Stimulated activated CD4-positive, alpha-beta T cell treated with anti-CD3 and anti-CD28 coated beads, Interleukin-4, amount 100 ng/mL, for 4 hours (primary cell): ENCODE measurements at regions not wholly inside any gene's neighbourhood (a gene's known extent, or its start where the extent isn't known, plus 50 kb on each side); places are given as distances from the start of the nearest gene placed in this dataset.
"Not testable (repeated sequence)": the region's sequence is repeated elsewhere in the genome, so short reads cannot be mapped to it uniquely, and the experiment has no call there.

ENCODE experiments used
- DNase-seq, 2 experiments: peaks; one replicate each; pipeline ENCODE4 v3.0.0-alpha.2; 2020

DNA sequence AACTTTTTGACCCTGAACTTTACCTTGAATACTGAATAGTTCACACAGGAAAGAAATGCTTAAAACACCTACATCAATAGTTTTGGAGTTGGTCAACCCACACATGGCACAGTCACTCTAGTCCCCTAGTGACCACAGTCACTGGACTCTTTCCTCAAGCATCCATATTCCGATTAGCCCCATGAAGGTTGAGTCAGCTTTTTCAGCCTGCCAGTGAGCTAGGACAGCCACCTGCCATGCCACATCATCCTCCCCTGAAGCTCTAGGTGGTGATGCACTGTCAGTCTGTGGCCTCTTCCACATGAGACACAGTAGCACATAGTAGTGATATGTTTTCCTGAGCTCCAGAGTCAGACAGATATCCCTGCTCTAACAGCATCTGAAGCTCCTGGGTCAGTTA lies 537.2 kb downstream of the XPNPEP1 start:
- no peak for DNase-seq

DNA sequence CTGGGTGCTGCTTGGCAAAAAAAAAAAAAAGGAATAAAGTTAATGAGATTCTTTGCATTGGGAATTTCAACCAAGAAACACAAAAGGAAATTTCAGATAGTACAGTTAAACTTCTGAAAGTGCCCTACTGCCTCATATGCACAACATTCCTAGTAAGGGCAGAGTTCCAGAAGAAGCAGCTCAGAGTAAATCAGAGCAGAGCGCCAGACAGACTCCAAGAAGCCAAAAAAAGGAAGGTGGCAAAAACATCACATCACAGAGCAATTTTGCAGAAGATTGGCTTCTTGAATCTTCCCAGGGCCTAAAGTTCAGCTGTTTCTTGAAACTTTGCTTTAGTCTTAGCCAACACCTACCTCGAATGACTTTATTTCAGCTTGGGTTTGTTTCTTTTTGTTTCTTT lies 544.1 kb downstream of the XPNPEP1 start:
- no peak for DNase-seq

DNA sequence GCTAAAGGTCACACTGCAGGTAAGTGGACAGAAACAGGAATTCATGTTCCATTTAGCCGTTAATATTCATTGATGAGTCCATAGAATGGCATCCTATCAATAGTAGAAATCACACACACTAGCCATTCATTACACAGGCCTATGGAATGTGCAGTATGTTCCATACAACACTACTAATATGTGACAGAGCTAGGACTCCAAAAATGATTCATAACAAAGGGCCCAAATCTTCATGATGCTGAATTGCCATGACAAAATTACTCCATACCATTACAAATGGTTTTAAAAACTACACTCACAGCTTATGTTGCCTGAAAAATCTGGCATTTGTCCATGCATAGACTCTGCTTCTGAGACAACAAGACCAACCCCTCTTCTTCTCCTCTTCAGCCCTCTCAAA lies 549.1 kb downstream of the XPNPEP1 start:
- DNase-seq, result no peak

DNA sequence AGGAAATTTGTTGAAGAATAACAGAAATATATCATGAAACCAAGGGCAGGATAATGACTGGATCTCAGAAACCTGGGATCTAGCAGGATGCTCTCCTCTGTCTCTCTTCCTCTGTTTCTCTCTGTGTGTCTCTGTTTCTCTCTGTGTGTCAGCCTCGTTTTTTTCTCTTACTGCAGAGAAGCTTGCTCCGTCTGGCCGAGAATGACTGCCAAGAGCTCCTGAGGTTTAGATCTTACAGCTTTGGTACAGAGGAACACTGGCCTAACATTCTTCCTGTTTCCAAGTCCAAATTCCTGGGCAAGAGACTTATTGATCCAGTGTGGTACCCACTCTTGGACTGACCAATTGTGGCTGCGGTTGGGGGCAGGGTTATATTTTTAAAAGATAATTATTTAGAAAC lies 564.0 kb downstream of the XPNPEP1 start:
- no peak for DNase-seq

GRCh38 chr10:109358325-109358724 lies 565.0 kb downstream of the XPNPEP1 start:
- DNase-seq, result no peak

- no peak for DNase-seq
These were observed 575.0 kb downstream of the XPNPEP1 start for GRCh38 chr10:109348324-109348723.

GRCh38 chr10:109343293-109343692 lies 580.0 kb downstream of the XPNPEP1 start:
- no peak for DNase-seq

- DNase-seq, result no peak
These were observed 581.3 kb downstream of the XPNPEP1 start for GRCh38 chr10:109341986-109342385.

- DNase-seq, result no peak
These were observed 595.3 kb downstream of the XPNPEP1 start for GRCh38 chr10:109328001-109328400.

DNA sequence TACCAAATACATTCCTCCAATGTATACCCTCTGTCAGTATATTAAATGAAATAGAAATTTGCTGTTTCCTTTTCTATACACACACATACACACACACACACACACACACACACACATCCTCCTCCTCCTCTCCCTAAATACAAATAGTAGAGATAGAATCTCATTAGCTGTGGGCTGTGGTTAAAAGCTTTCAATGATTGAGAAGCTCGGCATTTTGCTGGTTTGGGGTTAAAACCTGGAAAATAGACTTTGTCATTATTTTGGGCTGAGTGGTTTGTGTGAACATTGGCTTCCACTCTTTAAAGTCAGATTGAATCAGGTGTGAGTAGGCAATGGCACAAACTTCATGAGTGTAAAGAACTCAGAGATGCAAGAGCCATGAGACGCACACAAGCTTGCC lies 596.0 kb downstream of the XPNPEP1 start:
- no peak for DNase-seq

DNA sequence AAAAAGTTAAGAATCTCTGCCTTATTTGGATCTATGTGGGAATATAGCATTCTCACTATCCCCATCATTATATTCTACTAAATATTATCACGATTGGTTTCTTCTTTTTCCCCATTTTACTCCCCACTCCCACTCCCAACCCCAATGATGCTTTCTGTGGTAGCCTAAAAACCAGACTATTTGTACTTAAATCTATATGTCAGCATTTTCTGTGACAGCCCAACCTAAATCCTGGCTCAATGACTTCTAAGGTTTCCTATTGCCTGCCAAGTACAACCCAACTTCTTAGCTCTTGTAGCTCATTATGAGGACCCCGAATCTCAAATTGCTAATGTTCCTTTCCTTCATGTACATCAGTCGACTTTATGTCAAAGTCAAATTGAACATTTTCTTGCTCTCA lies 598.6 kb downstream of the XPNPEP1 start:
- DNase-seq, result no peak

- DNase-seq, result no peak
These were observed 605.5 kb downstream of the XPNPEP1 start for GRCh38 chr10:109317746-109318366.

DNA sequence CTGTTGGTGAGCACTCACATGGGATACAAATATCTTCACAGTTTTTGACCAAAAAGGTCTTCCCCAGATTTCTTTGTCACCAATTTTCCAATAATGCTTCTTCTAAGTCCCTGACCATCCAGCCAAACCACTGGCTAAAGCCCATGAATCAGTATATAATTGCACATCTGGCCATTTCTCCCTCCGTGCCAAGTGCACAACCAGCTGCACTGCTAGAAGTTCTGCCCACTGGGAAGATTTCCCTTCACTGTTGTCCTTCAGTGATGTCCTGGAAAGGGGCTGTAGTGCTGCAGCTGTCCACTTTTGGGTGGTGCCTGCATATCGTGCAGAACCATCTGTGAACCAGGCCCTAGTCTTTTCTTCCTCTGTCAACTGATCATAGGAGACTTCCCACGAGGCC lies 609.3 kb downstream of the XPNPEP1 start:
- DNase-seq, result not testable (repeated sequence)

DNA sequence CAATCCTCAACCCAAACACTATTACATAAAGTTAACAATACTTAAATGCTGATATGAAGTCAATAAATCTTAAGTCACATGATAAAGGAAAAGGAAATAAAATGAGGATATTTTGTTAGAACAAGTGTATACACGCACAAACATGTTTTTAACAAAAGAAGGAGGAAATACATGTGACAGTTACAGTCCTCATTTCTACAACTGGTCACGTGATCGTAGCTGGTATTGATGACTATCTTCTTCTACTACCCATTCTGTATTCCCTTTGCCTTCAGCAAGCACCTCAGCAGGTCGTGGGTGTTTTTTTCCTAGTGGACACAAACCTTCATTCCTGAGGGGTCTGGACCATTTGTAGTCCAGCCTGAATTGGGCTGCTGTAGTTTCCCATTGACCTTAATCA lies 610.8 kb downstream of the XPNPEP1 start:
- DNase-seq, result not testable (repeated sequence)

GRCh38 chr10:109308971-109309370 lies 614.3 kb downstream of the XPNPEP1 start:
- no peak for DNase-seq

DNA sequence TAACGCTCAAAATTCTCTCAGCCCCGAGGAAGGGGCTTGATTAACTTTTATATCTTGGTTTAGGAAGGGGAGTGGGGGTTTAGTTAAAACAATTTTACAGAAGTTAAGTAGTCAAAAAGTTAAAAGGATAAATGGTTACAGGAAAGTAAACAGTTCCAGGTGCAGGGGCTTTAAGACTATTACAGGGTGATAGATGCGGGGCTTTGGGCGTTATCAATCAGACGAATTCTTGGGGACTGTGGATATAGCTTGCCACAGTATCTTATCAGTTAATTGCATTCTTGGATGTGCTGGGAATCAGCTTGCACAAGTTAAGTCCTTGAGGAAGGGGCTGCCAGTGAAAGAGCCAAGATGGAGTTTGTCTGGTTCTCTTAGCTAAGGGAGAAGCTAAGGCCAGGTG lies 616.2 kb downstream of the XPNPEP1 start:
- DNase-seq, result not testable (repeated sequence)

DNA sequence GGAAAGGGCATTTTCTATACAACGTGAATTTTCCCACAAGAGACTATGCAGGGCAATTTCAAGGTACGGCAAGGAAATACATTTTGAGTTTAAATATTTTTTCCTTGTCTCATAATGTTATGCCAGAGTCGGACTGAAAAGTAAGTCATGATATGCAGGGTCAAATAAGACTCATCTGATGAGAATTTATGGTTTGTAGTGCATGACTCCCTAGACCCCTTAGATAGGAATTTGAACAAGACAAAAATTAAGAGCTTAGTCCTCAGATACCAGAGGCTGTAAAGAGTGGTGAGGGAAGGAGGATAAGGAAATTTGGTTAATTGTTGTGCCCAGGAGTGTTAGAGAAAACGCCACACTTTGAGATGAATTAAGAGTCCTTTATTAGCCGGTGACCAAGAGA lies 616.6 kb downstream of the XPNPEP1 start:
- DNase-seq, result no peak

- DNase-seq, result no peak
These were observed 635.5 kb downstream of the XPNPEP1 start for GRCh38 chr10:109287858-109288257.

GRCh38 chr10:109282510-109282909 lies 640.8 kb downstream of the XPNPEP1 start:
- no peak for DNase-seq

DNA sequence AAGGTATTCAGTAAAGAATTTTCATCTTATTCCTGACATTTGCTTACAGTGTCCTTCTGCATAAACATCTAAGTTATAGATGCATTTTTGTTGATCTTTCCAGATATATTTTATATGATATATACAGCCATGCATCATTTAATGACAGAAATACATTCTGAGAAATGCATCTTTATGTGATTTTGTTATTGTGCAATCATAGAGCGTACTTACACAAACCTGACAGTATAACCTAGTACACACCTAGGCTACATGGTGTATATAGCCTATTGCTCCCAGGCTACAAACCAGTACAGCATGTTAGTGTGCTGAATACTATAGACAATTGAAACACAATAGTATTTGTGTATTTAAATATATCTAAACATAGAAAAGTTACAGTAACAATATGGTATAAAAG lies 642.0 kb downstream of the XPNPEP1 start:
- DNase-seq, result no peak

DNA sequence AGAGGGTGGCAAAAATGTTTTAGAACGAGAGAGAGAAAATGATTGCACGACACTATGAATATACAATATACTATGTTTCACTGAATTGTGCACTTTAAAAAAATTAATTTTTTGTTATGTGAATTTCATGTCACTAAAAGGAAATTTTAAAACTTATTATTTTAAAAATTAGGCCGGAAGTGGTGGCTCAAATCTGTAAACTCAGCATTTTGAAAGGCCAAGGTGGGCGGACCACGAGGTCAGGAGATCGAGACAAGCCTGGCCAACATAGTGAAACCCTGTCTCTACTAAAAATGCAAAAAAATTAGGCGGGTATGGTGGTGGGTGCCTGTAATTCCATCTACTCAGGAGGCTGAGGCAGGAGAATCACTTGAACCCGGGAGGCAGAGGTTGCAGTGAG lies 642.5 kb downstream of the XPNPEP1 start:
- no peak for DNase-seq

DNA sequence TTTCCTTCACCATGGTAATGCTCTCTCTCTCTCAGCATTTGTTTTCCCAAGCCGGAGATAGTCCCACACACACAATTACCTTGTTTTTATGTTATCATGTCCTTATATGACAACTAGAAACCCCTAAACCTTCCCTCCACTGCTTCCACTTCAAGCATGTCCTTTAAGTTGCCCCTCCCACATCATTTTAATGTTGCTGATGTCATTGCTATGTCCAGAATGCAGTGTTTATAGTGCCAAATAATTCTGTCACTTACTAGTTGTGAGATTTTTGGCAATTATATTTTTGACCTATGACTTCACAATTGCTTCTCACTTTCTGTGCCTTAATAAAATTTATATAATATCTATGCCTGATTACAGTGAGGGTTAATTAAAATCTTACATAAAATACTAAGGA lies 645.9 kb downstream of the XPNPEP1 start:
- no peak for DNase-seq

DNA sequence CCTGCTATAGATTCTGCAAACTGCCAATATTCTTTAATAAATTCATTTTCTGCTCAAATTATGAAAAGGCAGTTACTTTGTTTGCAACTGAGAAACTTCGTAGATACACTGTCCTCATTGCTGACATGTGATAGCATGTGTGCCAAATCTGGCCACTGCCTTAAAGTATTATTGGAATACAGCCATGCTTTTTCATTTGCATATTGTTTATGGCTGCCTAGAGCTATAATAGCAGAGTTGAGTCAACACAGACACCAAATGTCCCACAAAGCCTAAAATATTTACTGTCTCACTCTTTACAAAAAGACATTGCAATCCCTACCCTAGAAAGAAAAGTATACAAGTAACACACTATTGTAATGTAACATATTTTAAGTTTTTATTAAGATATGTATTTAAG lies 647.4 kb downstream of the XPNPEP1 start:
- no peak for DNase-seq

GRCh38 chr10:109274681-109275080 lies 648.6 kb downstream of the XPNPEP1 start:
- DNase-seq, result no peak

DNA sequence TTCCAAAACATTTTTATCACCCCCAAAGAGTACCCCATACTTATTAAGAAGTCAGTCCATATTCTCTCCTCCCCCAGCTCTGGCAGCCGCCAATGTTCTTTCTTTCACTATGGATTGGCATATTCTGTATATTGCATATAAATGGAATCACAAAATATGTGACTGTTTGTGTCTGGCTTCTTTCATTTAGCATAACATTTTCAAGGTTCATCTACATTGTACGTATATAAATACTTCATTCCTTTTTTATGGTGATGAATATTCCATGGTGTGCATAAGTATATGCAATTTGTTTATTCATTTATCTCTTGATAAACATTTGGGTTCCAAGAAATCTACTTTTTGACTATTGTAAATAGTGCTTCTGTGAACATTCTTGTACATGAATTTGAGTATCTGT lies 653.1 kb downstream of the XPNPEP1 start:
- no peak for DNase-seq

- DNase-seq, result no peak
These were observed 659.3 kb downstream of the XPNPEP1 start for GRCh38 chr10:109264004-109264403.
